K562 (cell line): ENCODE measurements at regions not wholly inside any gene's neighbourhood (a gene's known extent, or its start where the extent isn't known, plus 50 kb on each side); places are given as distances from the start of the nearest gene placed in this dataset.

Experiments used
- CBFB ChIP-seq: sonication (generic); formaldehyde crosslinking; IDR thresholded peaks from 2 replicates; pipeline ENCODE4 v1.4.0; 2020; ENCODE audit warnings: mild to moderate bottlenecking, missing genetic modification reagents
- CTCF ChIP-seq, 3 experiments: IDR thresholded peaks in 2 of 3; conservative IDR thresholded peaks in 1 of 3; 2 replicates each; pipeline ENCODE4 v1.5.1; 2011 to 2012; ENCODE audit warnings: low read length in 3 of 3, mild to moderate bottlenecking in 3 of 3, control low read depth in 2 of 3, improper control_type of control experiment in 1 of 3, inconsistent platforms in 1 of 3, low read depth in 1 of 3, mixed read lengths in 1 of 3, moderate library complexity in 1 of 3; ENCODE audit not compliant: insufficient read depth in 2 of 3
- E2F1 ChIP-seq: sonication (generic); formaldehyde crosslinking; IDR thresholded peaks from 2 replicates; pipeline ENCODE4 v1.8.1; 2023; ENCODE audit warnings: mild to moderate bottlenecking, missing genetic modification reagents, moderate library complexity
- HCFC1 ChIP-seq: IDR thresholded peaks from 2 replicates; pipeline ENCODE4 v1.6.1; 2012; ENCODE audit warnings: low read depth, low read length, improper control_type of control experiment
- MXI1 ChIP-seq: IDR thresholded peaks from 2 replicates; pipeline ENCODE4 v1.6.1; 2011; ENCODE audit warnings: low read depth, mild to moderate bottlenecking, improper control_type of control experiment, low read length
- NKRF ChIP-seq: fragments of 450-650 bp; IDR thresholded peaks from 2 replicates; pipeline ENCODE4 v1.6.1; 2016; ENCODE audit warnings: borderline replicate concordance
- RBM22 ChIP-seq: fragments of 200-400 bp; formaldehyde crosslinking; IDR thresholded peaks from 2 replicates; pipeline ENCODE4 v1.6.1; 2018; ENCODE audit warnings: low read length, low read depth; ENCODE audit not compliant: poor library complexity, severe bottlenecking
- RCOR1 ChIP-seq, 2 experiments: IDR thresholded peaks; 2 replicates each; pipeline ENCODE4 v1.6.1; 2012; ENCODE audit warnings: low read depth in 2 of 2, low read length in 2 of 2, borderline replicate concordance in 1 of 2, improper control_type of control experiment in 1 of 2
- REST ChIP-seq, 2 experiments: fragments of 450-650 bp; formaldehyde crosslinking in 1 of 2; IDR thresholded peaks; 2 replicates each; pipeline versions ENCODE4 v1.4.0 to v1.6.1; 2014 to 2020; ENCODE audit warnings: mild to moderate bottlenecking in 2 of 2, borderline replicate concordance in 1 of 2, low read depth in 1 of 2
- SETDB1 ChIP-seq: IDR thresholded peaks from one replicate; pipeline ENCODE4 v1.6.1; 2012; ENCODE audit warnings: low read length, control low read depth, inconsistent platforms
- TAF1 ChIP-seq: IDR thresholded peaks from 2 replicates; pipeline ENCODE4 v1.6.1; 2011; ENCODE audit warnings: mild to moderate bottlenecking, low read length, moderate library complexity; ENCODE audit not compliant: insufficient read depth, control insufficient read depth, severe bottlenecking; ENCODE audit errors: extremely low read depth
- ZBTB8A ChIP-seq: fragments of 450-650 bp; IDR thresholded peaks from 2 replicates; pipeline ENCODE4 v1.6.1; 2018; ENCODE audit warnings: mild to moderate bottlenecking, moderate library complexity; ENCODE audit not compliant: partially characterized antibody
- ZNF134 ChIP-seq: fragments of 250-450 bp; sonication (Bioruptor Pico); conservative IDR thresholded peaks from 2 replicates; pipeline ENCODE4 v1.4.0; 2020
- ZNF232 ChIP-seq: sonication (generic); formaldehyde crosslinking; IDR thresholded peaks from 2 replicates; pipeline ENCODE4 v1.8.0; 2022; ENCODE audit warnings: mild to moderate bottlenecking, missing genetic modification reagents

- TF ChIP-seq ZBTB8A: no peak
- TF ChIP-seq REST (IDR thresholded peaks at IDR 0.05; ENCODE audit: borderline replicate concordance): no peak
- no peak for TF ChIP-seq REST (CRISPR knock-in tag; IDR thresholded peaks at IDR 0.05; ENCODE audit: low read depth)
- TF ChIP-seq E2F1 (CRISPR knock-in tag): no peak
- TF ChIP-seq ZNF134: no peak
- no peak for TF ChIP-seq RCOR1 (IDR thresholded peaks at IDR 0.05; ENCODE audit: borderline replicate concordance in 1 of 2, low read depth in 2 of 2, low read length in 2 of 2)
- TF ChIP-seq SETDB1: no peak
- no peak for TF ChIP-seq TAF1
- TF ChIP-seq CTCF (IDR thresholded peaks at IDR 0.05 in 2 of 3, conservative IDR thresholded peaks at IDR 0.05 in 1 of 3; ENCODE audit: insufficient read depth in 2 of 3, low read depth in 1 of 3, low read length in 3 of 3): no peak
- no peak for TF ChIP-seq CBFB (CRISPR knock-in tag)
- TF ChIP-seq HCFC1: no peak
- no peak for TF ChIP-seq NKRF
- no peak for TF ChIP-seq ZNF232 (CRISPR knock-in tag)
- TF ChIP-seq RBM22: no peak
- TF ChIP-seq MXI1: no peak
These were observed 77.4 kb upstream of the WNT7B start for GRCh38 chr22:46054091-46055073.
